Vagina (tissue), 2 donors: ENCODE measurements at regions not wholly inside any gene's neighbourhood (a gene's known extent, or its start where the extent isn't known, plus 50 kb on each side); places are given as distances from the start of the nearest gene placed in this dataset.

Source experiments
- DNase-seq, 2 donors: peaks; one replicate each; pipeline ENCODE4 v3.0.0-alpha.2; 2017; ENCODE audit errors: extremely low spot score in 2 of 2
- H3K27ac ChIP-seq: fragments of 200-600 bp; sonication (generic); one replicate; pipeline ENCODE4 v1.5.1; 2019
- H3K27me3 ChIP-seq: fragments of 200-600 bp; sonication (generic); one replicate; pipeline ENCODE4 v1.5.1; 2019
- H3K36me3 ChIP-seq, 2 donors: fragments of 200-600 bp; sonication (generic); one replicate each; pipeline ENCODE4 v1.5.1; 2017 to 2019
- H3K4me1 ChIP-seq: fragments of 200-600 bp; sonication (generic); one replicate; pipeline ENCODE4 v1.5.1; 2019
- H3K4me3 ChIP-seq, 2 donors: fragments of 200-600 bp; sonication (generic); 1 replicate in 1 of 2; 2 replicates in 1 of 2; pipeline ENCODE4 v1.5.1; 2016 to 2019
- H3K9me3 ChIP-seq: fragments of 200-600 bp; sonication (generic); one replicate; pipeline ENCODE4 v1.5.1; 2019
- POLR2A ChIP-seq, 2 donors: fragments of 450-650 bp; IDR thresholded peaks; one replicate each; pipeline ENCODE4 v1.6.1; 2017; ENCODE audit warnings: antibody characterized with exemption in 2 of 2, mild to moderate bottlenecking in 2 of 2, moderate library complexity in 2 of 2
- POLR2AphosphoS5 ChIP-seq, 2 donors: sonication (generic); formaldehyde crosslinking; IDR thresholded peaks; one replicate each; pipeline ENCODE4 v1.9.0; 2017; ENCODE audit warnings: antibody characterized with exemption in 2 of 2, mild to moderate bottlenecking in 2 of 2, low read depth in 1 of 2; ENCODE audit not compliant: insufficient read depth in 1 of 2
- intact Hi-C: fragments of 100-400 bp; cut with DNase I; formaldehyde crosslinking; loops from one replicate; pipeline ENCODE4 v1.15.1; 2023
- TF ChIP-seq, protein P1 (sequence below), 3 experiments: fragments of 450-650 bp in 2 of 3; fragments of 200-600 bp in 1 of 3; sonication (generic) in 1 of 3; IDR thresholded peaks; one replicate each; pipeline ENCODE4 v1.5.1; 2017 to 2019; ENCODE audit warnings: antibody characterized with exemption in 3 of 3, mild to moderate bottlenecking in 2 of 3, moderate library complexity in 2 of 3

DNA sequence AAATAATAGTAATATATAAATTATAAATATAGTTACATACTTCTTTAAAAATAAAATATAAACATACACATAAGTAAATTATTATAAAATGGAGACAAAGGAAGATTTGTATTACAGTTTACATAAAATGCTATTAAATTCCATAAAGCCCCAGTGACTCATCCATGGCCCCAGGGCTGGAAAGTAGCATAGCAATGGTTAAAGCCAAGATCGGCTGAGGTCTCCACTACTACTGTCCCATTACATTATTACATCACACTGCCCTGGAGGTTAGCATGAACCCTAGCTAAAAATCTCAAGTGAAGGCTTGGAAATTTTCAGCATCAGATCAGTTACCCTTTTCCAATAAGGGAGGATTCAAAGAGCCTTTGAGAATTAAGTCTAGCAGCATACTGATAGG, 936.2 kb downstream of the DSC3 start:
- Histone ChIP-seq H3K4me1 (no peaks in the 10 kb centered on the region), H3K27me3 (no peaks in the 10 kb centered on the region), H3K27ac (no peak overlapping the region), H3K4me3 (no peak overlapping the region), H3K9me3 (no peaks in the 10 kb centered on the region), H3K36me3 (no peaks in the 10 kb centered on the region)
- TF ChIP-seq, protein P1, sequence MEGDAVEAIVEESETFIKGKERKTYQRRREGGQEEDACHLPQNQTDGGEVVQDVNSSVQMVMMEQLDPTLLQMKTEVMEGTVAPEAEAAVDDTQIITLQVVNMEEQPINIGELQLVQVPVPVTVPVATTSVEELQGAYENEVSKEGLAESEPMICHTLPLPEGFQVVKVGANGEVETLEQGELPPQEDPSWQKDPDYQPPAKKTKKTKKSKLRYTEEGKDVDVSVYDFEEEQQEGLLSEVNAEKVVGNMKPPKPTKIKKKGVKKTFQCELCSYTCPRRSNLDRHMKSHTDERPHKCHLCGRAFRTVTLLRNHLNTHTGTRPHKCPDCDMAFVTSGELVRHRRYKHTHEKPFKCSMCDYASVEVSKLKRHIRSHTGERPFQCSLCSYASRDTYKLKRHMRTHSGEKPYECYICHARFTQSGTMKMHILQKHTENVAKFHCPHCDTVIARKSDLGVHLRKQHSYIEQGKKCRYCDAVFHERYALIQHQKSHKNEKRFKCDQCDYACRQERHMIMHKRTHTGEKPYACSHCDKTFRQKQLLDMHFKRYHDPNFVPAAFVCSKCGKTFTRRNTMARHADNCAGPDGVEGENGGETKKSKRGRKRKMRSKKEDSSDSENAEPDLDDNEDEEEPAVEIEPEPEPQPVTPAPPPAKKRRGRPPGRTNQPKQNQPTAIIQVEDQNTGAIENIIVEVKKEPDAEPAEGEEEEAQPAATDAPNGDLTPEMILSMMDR (IDR thresholded peaks at IDR 0.05), result no peak
- TF ChIP-seq POLR2A (IDR thresholded peaks at IDR 0.05) (no peak), POLR2AphosphoS5 (IDR thresholded peaks at IDR 0.05; ENCODE audit: insufficient read depth in 1 of 2, low read depth in 1 of 2) (no peak)
- intact Hi-C loops, result no loop called here
- DNase-seq, result no peak

DNA sequence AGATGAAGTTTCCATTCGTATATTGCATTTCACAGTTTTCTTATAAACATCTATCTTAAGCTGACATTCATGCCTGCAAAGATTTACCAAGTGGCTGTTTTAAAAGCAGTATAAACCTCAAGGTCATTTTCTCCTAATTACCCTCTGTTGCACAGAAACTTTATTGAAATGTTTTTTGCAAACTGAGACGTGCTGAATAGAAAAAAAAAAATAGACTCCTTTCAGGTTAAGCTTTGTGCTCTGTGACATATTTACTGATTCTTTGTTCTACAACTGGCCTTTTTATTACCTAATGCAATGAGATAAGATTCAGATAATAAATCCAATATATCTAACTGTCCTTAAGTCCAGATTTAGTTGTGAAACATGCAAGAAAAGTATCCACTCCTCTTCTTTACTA, 938.7 kb downstream of the DSC3 start:
- intact Hi-C loops, result no loop called here
- no peak for DNase-seq

DNA sequence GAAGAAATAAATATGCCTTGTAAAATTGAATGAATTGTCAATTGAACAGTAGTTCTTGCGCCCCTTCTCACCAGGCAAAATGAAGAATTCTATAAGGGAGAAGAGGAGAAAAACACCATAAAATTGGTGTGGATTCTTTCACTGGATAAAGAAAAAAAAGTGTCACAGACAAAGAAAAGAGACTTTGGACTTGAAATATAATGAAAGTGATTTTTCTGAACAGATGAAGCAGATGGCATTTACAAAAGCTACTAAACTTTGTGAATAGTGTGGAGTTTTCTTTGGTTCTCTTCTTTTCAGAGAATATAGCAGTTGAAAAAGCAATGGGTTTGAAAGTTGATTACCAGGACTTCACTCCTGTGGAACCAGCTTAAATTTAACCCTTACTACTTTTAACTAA, 945.7 kb downstream of the DSC3 start:
- no peak for TF ChIP-seq POLR2A (IDR thresholded peaks at IDR 0.05)
- TF ChIP-seq, protein P1 (IDR thresholded peaks at IDR 0.05), result no peak
- TF ChIP-seq POLR2AphosphoS5 (IDR thresholded peaks at IDR 0.05; ENCODE audit: insufficient read depth in 1 of 2, low read depth in 1 of 2), result no peak
- Histone ChIP-seq H3K4me1 (no peaks in the 10 kb centered on the region), H3K27ac (no peak overlapping the region), H3K36me3 (no peaks in the 10 kb centered on the region), H3K4me3 (no peak overlapping the region), H3K27me3 (no peaks in the 10 kb centered on the region), H3K9me3 (no peaks in the 10 kb centered on the region)
- intact Hi-C loops, result no loop called here
- no peak for DNase-seq

More for the DNA sequence above, 938.7 kb downstream of the DSC3 start:
- no peaks in the 10 kb centered on the region for H3K4me1 ChIP-seq
- no peaks in the 10 kb centered on the region for H3K27me3 ChIP-seq
- no peaks in the 10 kb centered on the region for H3K9me3 ChIP-seq
- no peak overlapping the region for H3K27ac ChIP-seq
- H3K36me3 ChIP-seq, result no peaks in the 10 kb centered on the region
- no peak for TF ChIP-seq POLR2A (IDR thresholded peaks at IDR 0.05)
- no peak for TF ChIP-seq POLR2AphosphoS5 (IDR thresholded peaks at IDR 0.05; ENCODE audit: insufficient read depth in 1 of 2, low read depth in 1 of 2)
- TF ChIP-seq, protein P1 (IDR thresholded peaks at IDR 0.05), result no peak
- no peak overlapping the region for H3K4me3 ChIP-seq

DNA sequence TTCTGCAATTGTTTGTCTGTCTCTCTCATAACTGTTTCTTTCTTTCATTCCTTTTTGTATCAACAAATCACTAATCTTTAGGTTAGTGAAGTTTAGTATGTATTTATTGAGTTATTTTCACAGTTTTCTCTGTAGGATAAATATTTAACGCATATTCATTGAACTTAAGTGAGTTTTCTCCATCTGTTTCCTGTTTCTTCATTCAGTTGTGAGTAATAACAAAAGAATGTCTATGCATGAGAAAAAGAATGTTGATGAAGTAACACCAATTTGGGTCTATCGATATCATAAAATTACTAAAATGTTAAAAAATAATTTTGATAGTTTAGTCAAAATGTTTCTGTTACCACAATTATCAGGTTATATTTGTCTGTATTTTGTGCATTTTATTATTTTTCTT, 948.0 kb downstream of the DSC3 start:
- no peak for DNase-seq
- TF ChIP-seq POLR2AphosphoS5 (IDR thresholded peaks at IDR 0.05; ENCODE audit: insufficient read depth in 1 of 2, low read depth in 1 of 2) (no peak), POLR2A (IDR thresholded peaks at IDR 0.05) (no peak)
- TF ChIP-seq, protein P1 (IDR thresholded peaks at IDR 0.05), result no peak
- Histone ChIP-seq H3K27ac (no peak overlapping the region), H3K4me3 (no peak overlapping the region), H3K36me3 (no peaks in the 10 kb centered on the region), H3K4me1 (no peaks in the 10 kb centered on the region), H3K9me3 (no peaks in the 10 kb centered on the region), H3K27me3 (no peaks in the 10 kb centered on the region)
- intact Hi-C loops, result no loop called here

DNA sequence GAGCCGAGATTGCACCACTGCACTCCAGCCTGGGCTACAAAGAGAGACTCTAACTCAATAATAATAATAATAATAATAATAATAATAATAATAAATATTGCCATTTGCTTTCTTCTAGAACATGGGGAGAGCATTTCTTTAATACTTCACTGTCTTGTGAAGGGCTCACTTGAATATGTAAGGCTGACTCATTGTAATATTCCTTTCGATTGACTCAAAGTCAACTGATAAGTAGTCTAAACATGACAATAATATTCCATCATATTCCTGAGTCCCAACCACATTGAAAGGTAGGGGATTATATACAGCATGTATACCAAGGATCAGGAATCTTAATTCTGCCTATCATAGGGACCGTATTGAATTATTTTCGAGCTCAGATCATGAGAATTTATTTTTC, 949.2 kb downstream of the DSC3 start:
- no peaks in the 10 kb centered on the region for H3K27me3 ChIP-seq
- intact Hi-C loops, result no loop called here
- H3K4me1 ChIP-seq, result no peaks in the 10 kb centered on the region
- TF ChIP-seq, protein P1 (IDR thresholded peaks at IDR 0.05), result no peak
- TF ChIP-seq POLR2AphosphoS5 (IDR thresholded peaks at IDR 0.05; ENCODE audit: insufficient read depth in 1 of 2, low read depth in 1 of 2), result no peak
- DNase-seq, result no peak
- H3K4me3 ChIP-seq, result no peak overlapping the region
- H3K36me3 ChIP-seq, result no peaks in the 10 kb centered on the region
- no peak overlapping the region for H3K27ac ChIP-seq
- no peaks in the 10 kb centered on the region for H3K9me3 ChIP-seq
